Head of caudate nucleus (tissue), 42 donors: ENCODE measurements at regions not wholly inside any gene's neighbourhood (a gene's known extent, or its start where the extent isn't known, plus 50 kb on each side); places are given as distances from the start of the nearest gene placed in this dataset.
A peak's percentile ranks its signal among the peaks of the same experiment; 100 is the strongest.
"Not testable (repeated sequence)": the region's sequence is repeated elsewhere in the genome, so short reads cannot be mapped to it uniquely, and the experiment has no call there.

Experiments used
- DNase-seq, 42 donors: peaks; one replicate each; pipeline versions ENCODE4 v3.0.0 to v3.0.0-alpha.2; 2020 to 2021; ENCODE audit warnings: mixed read lengths in 7 of 42
- intact Hi-C: fragments of 100-400 bp; cut with DNase I; formaldehyde crosslinking; loops from one replicate; pipeline ENCODE4 v1.15.0; 2022

DNA sequence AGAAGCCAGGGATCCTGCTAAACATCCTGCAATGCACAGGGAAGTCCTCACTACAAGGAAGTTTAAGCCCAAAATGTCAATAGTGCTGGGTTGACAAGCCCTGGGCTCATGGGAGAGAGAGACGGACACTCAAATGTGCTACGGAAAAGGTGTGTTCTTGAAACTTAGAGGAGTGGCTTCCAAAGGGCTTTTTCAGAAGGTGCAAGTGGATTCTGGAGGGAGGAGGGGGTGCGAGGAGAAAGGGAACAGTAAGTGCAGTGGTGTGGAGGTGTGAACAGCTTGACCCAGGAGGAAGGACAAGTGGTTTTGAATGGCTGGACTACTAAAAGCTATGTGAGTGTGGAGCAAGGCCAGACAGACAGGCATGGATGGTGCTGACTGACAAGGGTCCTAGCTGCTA lies 50.4 kb upstream of the CECR2 start:
- no peak for DNase-seq

DNA sequence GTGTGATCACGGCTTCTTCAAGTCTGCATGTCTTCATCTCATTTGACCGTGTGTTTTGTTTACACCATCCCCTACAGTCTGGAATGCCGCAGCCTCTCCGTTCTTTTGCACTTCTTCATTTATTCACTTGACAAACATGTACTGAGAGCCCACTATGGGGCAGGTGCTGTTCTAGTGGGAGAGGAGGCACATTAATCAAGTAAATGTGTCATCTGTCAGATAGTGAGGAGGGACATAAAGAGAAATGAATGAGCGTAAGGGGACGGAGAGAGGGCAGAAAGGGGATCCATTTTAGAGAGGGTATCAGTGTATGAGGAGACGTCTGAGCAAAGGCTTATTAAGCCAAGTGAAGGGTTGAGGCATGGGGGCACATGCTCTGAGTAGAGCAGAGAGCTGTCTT lies 54.0 kb upstream of the CECR2 start:
- no peak for DNase-seq
- intact Hi-C loops, result no loop called here

More for the DNA sequence above, 50.4 kb upstream of the CECR2 start:
- intact Hi-C loops, result no loop called here

DNA sequence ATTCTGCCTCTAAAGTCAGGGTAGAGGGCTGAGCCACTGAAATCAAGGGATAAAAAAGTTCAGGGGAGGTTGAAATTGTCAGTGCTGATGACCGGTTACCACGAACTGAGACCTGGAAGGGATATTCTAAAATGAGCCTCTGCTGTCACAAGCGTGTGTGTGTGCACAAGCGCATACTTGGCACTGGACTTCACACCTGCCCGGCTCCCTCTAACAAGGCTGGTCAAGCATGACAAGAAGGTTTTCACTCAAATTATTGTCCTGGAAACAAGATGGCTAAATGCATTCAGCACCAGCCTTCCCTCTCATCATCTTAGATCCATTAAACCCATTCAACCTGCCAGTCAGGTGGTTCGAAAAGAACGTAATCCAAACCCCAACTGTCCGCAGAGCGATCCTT lies 54.8 kb upstream of the CECR2 start:
- intact Hi-C loops, result no loop called here
- DNase-seq, result no peak

DNA sequence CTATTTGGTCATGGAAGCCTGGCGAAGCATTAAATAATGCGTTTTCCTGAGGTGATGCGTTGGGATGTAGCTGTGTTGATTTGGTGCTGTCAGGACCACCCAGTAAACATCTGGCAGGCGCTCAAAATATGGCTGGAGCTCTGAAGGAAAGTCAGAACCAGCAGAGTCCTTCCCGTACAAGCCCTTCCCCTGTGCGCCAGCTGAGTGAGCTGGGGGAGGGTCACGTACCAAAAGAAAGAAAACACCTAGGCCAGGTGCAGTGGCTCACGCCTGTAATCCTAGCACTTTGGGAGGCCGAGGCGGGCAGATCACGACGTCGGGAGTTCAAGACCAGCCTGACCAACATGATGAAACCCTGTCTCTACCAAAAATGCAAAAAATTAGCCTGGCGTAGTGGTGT lies 55.6 kb upstream of the CECR2 start:
- intact Hi-C loops, result no loop called here
- no peak for DNase-seq

DNA sequence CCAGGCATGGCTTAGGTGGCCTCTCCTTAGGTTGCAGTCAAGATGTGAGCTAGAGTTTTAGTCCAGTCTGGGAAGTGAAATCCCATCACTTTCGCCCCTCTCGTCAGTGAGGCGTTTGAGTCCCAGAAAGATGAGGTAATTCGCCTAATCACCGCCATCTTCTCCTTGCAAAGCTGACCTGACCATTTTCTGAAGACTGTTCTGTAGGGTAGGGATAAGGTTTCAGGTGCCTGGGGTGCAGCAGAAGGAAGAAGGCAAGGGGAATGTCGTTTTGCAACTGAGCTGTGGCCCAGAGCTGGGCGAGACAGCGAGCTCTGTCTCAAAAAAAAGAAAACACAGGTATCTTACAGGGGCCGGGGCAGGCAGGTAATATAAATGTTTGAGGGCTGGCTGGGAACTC lies 61.7 kb upstream of the CECR2 start:
- DNase-seq, result no peak
- intact Hi-C loops, result no loop called here

DNA sequence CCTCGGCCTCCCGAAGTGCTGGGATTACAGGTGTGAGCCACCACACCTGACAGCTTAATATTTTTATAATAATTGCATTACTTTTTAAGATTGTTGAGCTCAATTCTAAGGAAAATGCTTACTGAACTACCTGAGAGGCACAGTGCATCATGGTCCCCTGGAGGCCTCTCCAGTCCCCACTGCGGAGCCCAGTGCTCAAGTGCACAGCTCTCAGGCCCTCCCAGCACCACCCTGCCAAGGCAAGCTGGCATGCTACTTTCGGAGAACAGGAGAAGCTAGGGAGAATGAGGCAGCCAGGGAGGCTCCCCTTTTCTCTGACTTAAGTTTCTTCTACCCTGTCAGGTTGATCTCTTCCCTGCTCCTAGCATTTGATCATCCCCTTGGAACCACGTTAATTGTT lies 64.2 kb upstream of the CECR2 start:
- no peak for DNase-seq
- intact Hi-C loops, result no loop called here

DNA sequence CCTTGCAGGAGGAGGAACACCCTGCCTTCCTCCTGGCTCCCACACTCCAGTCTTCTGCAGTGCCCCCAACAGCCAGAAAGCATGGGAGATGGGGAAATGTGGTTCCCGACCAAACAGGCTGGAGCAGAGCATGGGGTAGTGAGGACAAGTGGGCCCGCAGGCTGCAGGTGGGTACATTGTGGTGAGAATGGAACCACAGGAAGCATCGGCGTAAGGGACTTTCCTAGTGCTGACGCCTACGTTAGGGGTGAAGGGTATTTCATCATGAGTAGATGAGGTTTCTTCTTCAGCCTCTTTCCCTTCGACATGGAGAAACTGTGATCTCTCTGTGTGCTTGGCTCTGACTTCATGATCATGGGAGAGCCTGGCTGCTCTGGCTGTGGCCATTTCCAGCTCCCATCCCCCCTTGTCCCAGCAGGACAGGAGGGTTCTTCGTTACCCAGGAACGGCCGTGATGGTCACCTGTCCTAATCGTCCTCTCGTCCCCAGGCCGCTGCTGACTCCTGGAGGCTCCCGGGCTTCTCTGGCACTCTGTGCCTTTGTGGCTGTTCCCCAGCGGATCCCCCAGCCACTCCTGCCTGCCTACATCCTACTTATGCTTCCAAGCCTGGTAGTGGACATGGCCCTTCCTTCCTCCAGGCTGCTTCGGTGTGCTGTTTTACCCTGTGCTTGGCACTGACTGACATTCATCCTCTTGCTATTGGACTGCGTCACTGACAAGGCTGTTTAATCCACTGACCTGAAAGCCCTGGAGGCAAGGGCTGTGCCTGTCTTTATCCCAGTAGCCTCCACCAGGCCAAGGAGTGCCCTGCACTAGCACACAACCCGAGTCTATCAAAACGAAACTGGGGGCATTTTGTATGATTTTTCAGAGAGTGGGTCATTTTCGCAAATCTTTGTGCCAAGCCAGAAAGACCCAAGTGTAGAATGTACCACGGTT lies 65.2 kb upstream of the CECR2 start:
- DNase-seq, result peak in 1 of 42 donors; percentile 13
- intact Hi-C loops, result no loop called here

DNA sequence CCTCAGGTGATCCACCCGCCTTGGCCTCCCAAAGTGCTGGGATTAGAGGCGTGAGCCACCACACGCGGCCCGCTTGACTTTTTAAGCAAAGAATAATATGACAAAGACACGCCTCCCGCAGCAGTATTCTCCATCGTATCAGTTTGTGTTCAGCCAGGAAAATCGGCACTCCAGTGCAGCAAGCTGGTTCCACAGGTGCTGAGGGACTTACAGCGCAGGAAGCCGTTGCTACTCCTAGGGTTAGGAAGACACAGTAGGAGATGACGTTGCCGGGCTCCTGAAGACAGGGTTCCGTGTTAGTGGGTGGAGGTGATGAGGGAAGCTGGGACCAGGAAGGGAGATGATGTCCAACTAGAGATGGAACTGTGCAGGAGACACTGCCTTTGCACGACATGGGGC lies 65.8 kb upstream of the CECR2 start:
- intact Hi-C loops, result no loop called here
- peak in 1 of 42 donors; percentile 2 for DNase-seq

DNA sequence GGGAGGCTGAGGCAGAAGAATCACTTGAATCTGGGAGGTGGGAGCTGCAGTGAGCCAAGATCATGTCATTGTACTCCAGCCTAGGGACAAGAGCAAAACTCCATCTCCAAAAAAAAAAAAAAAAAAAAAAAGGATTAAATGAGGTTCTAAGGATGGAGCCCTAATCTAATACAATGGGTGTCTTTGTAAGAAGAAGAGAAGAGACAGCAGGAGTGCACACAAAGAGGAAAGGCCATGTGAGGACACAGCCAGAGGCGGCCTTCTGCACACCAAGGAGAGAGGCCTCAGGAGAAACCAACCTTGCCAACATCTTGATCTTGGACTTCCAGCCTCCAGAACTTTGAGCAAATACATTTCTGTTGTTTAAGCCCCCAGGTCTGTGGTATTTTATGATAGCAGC lies 66.6 kb upstream of the CECR2 start:
- intact Hi-C loops, result no loop called here
- no peak for DNase-seq

DNA sequence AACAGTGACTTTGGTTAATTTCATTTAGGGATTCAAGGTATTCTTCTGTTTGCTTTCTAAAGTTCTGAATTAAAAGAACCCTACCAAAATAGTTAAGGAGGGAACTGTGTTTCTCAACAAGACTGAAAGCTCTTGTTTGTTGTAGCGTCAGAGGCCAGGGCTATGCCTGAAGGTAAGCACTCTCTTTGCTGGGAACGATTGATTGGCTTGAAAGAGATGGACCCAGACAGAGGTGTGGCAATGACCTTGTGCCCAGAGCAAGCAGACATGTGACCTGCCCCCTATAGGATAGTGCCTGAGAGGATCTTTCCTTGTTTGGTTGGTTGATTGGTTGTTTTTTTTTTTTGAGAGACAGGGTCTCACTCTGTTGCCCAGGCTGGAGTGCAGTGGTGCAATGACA lies 68.3 kb upstream of the CECR2 start:
- DNase-seq, result no peak
- intact Hi-C loops, result no loop called here

DNA sequence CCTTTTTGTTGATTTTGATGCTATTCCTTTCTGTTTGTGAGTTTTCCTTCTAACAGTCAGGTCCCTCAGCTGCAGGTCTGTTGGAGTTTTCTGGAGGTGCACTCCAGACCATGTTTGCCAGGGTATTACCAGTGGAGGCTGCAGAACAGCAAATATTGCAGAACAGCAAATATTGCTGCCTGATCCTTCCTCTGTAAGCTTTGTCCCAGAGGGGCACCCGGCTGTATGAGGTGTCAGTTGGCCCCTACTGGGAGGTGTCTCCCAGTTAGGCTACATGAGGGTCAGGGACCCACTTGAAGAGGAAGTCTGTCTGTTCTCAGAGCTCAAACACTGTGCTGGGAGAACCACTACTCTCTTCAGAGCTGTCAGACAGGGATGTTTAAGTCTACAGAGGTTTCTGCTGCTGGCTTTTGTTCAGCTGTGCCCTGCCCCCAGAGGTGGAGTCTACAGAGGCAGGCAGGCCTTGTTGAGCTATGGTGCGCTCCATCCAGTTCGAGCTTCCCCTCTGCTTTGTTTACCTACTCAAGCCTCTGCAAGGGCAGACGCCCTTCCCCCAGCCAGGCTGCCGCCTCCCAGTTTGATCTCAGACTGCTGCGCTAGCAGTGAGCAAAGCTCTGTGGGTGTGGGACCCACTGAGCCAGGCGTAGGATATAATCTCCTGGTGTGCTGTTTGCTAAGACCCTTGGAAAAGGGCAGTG lies 70.3 kb upstream of the CECR2 start:
- DNase-seq, result peak in 1 of 42 donors; percentile 4
- intact Hi-C loops, result not testable (repeated sequence)

DNA sequence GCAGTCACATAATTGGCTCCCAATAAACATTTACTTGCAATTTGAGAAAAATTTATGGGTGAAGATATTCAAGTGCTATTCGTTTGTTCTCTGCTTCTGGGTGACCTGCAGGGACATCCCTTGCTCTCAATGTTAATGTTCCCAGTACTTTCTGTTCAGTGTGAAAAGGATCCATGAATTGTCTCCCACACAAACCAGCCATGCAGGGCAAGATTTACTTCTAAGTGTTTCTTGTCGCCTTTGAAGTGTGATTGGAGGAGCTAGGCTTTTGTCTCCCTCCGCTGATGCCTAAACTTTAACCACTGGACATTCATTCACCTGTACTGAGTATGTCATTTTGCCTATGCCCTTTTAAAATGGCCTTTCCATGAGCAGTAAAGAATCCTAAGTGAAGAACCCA lies 66.4 kb upstream of the ADA2 start:
- intact Hi-C loops, result no loop called here
- DNase-seq, result no peak

DNA sequence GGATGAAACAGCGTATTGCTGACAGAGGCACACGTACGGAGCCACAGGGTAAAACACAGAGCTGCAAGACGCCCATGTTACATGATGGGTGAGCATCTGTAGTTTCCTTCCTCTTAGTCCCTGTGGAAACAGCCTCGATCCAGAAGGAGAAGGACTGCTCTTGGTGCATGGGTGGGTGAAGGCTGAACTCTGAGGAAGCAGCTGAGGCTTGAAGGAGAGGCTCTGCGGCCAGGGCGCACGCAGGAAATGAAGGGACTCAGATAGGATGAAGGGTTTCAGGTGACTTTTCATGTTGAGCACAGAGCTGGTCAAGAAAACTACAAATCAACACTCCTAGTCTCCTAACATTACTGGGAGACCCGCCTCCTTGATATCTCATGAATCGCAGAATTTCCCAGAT lies 65.7 kb upstream of the ADA2 start:
- intact Hi-C loops, result no loop called here
- no peak for DNase-seq

DNA sequence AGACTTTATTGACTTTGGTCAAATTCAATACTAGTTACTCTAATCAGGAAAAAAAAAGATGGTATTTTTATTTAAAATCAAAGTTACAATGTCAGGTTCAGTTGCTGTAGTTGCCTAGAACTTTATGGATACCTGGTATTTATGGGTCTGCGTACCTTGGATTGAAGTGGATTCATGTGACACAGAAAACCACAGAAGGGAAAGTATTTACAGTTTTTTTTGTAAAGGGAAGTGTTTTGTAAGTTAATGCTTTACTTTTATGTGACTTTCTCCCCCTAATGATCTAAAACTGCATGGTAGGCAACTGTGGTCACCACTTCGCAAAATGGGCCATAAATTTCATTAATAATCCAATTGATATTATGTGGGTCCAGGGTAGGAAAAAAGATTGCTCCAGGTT lies 65.2 kb upstream of the ADA2 start:
- intact Hi-C loops, result no loop called here

DNA sequence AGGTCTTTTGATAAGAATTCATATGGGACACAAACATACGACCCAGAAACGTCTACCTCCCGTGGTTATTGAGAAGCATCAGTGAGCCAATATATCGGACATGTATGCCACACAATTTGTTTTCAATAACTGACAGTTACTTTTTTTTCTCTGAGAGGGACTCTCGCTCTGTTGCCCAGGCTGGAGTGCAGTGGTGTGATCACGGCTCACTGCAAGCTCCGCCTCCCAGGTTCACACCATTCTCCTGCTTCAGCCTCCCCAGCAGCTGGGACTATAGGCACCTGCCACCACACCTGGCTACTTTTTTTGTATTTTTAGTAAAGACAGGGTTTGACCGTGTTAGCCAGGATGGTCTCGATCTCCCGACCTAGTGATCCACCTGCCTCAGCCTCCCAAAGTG lies 64.6 kb upstream of the ADA2 start:
- intact Hi-C loops, DNase-seq: not testable (repeated sequence)

More for the DNA sequence above, 65.2 kb upstream of the ADA2 start:
- DNase-seq, result no peak

DNA sequence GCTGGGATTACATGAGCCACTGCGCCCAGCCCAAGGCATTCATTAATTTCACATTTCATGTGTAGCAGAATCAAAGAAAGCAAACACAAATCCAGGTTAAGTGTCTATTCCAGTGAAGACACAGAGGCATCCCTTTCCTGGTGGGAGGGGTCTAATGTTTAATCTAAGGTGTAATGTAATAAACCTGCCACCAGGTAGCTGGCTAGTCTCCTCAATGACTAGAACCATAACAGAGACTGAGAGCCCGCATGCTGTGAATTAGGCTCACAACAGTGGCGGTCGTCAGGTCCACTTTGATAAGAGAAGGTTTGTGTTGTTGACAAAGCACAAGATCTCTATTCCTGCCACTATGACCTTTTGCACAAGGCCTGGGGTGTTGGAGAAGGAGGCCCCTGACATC lies 64.2 kb upstream of the ADA2 start:
- intact Hi-C loops, result no loop called here
- DNase-seq, result no peak

DNA sequence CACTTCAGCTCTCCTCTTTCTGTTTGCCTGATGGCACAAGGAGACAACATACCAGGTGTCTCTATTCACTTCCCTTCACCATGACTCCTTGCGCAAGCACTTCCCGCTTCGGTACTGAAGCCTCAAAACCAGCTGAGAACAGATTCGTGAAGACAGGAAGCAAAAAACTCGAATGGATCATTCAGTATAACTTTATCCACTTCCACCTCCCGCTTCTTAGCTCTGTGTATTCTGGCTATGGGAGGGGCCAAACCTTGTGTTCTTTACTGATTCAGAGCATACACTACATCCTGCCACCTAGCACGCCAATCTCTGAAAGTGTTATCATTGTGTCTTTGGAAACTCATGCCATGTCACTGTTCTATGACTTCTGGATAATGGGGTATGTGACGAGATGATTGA lies 62.2 kb upstream of the ADA2 start:
- DNase-seq, result peak in 1 of 42 donors; percentile 4
- intact Hi-C loops, result no loop called here

DNA sequence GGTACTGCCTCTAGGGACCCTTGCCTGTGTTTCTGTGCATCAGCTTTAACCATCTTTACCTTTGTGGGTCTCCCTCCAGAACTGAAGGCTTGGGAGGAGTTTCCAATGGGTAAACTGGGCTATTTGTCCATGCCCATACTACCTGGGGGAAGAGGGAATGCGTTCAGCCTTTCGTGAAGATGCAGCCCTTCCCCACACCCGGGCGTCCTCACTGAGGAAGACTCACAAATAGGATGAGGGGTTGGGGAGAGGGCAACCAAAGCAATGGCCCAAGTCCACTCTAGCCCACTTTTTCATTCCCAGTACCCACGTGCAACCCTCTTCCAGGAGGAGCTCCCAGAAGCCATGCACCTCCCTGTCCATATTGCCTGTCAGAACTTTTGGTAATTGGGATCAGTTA lies 61.8 kb upstream of the ADA2 start:
- intact Hi-C loops, result no loop called here

DNA sequence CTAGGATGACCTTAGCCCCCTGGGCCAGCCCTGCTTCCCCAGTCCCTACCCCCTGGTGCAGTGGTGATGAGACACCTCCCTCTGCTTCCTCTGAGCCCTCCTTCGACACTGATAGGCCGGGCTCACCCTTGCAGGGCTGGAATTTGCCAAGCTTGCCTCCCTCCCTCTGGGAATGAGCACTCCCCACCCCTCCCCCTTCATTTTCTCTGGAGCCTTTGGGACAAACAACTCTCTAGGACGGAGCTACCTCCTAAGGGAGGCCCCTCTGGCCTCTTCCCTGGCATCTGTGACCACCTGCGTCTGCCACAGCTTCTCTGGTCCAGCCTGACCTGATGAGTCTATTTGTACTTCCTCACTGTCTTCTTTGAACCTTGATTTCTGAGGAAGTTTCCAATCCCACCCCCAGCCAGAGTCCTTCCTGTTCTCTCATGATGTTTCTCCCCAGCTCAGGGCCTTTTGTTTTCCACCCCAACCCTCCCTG lies 53.3 kb upstream of the ADA2 start:
- DNase-seq, result peak in 1 of 42 donors; percentile 5
- intact Hi-C loops, result no loop called here

More for the DNA sequence above, 61.8 kb upstream of the ADA2 start:
- no peak for DNase-seq

DNA sequence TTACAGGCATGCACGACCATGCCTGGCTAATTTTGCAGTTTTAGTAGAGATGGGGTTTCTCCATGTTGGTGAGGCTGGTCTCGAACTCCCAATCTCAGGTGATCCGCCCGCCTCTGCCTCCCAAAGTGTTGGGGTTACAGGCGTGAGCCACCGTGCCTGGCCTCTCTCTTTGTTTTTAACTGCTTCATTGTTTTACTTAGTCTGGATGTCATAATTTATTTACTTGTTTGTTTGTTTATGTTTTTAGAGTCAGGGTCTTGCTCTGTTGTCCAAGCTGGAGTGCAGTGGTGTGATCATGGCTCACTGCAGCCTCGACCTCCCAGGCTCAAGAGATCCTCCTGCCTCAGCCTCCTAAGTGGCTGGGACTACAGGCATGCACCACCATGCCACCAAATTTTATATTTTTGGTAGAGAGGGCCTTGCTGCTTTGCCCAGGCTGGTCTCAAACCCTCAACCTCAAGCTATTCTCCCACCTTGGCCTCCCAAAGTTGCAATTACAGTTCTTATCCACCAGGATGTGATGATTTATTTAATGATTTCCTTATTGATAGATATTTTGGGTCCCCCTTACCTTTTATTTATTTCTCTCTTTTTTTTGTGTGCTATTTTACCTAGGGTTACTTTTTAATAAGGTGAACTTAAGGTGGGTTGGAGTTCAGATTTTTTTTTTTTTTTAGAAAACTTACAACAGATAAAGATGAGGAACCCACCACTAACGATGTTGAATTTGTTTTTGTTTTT lies 52.6 kb upstream of the ADA2 start:
- intact Hi-C loops, result no loop called here
- no peak for DNase-seq
